Renal cortical epithelial cell (primary cell): ENCODE measurements at regions not wholly inside any gene's neighbourhood (a gene's known extent, or its start where the extent isn't known, plus 50 kb on each side); places are given as distances from the start of the nearest gene placed in this dataset.
"Not testable (repeated sequence)": the region's sequence is repeated elsewhere in the genome, so short reads cannot be mapped to it uniquely, and the experiment has no call there.

ENCODE experiments used
- DNase-seq: peaks from one replicate; pipeline ENCODE4 v3.0.0-alpha.2; 2011; ENCODE audit warnings: low read depth

DNA sequence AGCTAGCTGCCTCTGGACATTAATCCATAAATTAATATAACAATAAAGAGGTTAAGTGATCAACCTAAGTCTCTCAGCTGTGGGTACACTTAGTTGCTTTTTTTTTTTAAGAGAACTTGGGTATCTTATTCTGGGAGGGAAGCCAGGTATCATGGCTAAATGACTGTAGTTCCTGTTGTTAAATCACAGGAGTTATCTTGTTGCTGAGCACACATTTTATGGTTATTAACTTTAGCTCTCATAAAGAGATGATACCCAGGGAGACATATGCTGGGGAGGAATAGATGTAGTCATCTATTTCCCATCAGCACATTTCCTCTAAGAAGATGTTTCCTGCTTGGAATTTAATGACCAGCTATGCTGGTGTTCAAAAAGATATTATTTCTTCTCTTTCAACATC lies 227.8 kb downstream of the PTGER3 start:
- DNase-seq: no peak

DNA sequence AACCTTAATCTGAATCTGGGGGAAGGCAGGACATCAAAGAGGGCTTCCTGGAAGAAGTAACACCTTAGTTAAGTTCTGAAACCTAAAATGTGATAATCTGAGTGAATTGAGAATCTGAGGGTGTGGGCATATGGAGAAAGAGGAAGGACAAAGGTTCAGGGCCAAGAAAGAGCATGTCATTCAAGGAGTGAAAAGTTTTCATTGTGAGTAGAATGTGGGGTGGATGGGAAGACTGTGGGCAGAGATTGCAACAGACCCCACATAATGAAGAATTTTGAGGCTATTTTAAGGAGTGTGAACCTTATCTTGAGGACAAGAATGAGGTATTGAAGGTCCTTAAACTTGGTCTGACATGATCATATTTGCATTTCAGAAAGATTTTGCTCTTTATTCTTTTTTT lies 227.2 kb downstream of the PTGER3 start:
- DNase-seq: no peak

DNA sequence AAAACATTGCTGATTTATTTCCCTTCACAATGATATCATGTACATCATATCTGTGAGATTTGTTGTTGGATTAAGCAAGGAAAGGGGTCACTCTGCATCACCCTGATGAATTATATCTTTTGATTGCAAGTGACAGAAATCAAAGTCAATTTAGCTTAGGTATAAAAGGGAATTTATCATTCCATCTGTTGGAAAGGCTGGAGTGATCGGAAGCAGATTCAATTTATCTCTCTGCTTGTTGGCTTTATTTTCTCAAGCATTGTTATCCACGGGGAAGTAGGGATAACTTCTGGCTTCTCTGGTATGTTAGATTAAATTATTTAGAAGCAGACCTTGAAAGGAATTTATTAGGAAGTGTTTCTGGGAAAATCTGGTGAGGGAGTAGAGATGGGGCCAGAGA lies 226.6 kb downstream of the PTGER3 start:
- DNase-seq: no peak

DNA sequence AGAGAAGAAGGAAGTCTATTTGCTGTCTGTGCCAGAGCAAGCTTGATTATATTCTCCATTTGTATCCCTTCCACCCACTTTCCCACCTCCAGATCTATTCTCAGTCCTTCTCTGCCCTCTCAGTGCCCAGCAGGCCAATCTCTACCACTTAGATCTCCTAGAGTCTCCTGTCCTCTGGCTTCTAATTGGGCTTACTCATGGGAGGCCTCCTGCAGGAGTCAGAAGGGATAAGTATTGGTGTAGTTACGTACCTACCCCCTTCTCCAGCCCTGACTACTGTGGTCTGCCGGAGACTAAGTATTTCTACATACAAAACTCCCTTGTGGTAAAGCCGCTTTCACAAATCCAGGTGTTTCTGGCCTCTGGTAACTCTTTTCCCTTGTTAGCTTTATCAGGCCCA lies 221.2 kb downstream of the PTGER3 start:
- DNase-seq: no peak

DNA sequence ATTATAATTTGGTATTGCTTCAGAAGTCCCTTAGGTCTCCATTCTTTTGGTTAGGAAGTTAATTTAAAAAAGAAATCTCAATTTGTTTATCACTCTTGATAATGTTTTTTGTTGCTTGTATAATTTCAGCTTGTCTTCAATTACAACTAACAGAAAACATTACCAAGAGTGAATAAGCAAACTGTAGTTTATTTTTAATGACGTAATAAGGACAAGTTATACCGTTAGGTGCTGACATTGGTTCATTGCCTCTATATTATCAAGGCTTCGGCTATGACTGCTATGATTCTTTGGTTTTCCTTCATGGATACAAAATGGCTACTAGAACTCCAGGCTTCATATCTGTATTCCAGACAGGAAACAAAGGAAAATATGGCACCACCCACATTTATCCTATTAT lies 220.6 kb downstream of the PTGER3 start:
- DNase-seq: no peak

DNA sequence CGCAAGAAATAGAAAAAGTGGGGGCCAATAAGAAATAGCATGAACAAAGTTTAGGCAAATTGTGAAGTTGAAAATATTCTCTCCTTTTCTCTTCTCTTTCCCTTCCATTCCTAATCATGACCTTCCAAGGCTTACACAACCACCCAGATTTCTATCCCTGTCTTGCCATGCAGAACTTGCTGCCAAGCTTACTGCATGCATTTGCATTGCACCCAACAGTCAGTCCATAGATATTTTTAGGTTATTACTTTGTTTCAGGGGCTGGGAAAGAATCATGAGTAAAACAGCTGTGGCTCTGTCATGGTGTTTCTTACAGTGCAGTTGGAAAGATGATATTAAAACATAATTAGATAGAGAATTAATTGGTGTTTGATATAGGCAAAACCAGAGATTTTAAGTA lies 219.4 kb downstream of the PTGER3 start:
- DNase-seq: no peak

DNA sequence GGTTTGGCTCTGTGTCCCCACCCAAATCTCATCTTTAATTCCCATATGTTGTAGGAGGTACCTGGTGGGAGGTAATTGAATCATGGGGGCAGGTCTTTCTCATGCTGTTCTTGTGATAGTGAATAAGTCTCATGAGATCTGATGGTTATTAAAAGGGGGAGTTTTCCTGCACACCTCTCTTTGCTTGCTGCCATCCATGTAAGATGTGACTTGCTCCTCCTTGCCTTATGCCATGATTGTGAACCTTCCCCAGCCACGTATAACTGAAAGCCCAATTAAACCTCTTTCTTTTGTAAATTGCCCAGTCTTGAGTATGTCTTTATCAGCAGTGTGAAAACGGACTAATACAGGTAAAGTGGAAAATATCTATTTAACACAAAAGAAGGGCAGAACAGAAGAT lies 213.3 kb downstream of the PTGER3 start:
- DNase-seq: not testable (repeated sequence)

DNA sequence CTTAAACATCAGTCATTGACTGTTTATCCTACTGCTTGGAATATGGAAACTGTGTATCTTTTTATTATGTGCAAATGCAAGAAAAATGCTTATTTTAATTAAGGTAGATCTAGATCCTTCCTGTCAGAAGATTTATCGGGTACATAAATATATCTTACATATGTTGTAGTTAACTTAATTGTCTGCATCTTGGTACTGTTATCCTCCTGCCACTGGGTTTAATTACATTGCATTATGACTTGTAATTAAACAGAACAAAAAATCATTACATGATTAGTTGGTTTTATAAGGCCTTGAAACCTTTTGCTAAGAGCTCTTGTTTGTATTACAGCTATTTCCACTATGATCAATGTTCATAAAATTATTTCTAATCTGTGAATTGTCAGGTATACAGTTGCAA lies 211.2 kb downstream of the PTGER3 start:
- DNase-seq: no peak

DNA sequence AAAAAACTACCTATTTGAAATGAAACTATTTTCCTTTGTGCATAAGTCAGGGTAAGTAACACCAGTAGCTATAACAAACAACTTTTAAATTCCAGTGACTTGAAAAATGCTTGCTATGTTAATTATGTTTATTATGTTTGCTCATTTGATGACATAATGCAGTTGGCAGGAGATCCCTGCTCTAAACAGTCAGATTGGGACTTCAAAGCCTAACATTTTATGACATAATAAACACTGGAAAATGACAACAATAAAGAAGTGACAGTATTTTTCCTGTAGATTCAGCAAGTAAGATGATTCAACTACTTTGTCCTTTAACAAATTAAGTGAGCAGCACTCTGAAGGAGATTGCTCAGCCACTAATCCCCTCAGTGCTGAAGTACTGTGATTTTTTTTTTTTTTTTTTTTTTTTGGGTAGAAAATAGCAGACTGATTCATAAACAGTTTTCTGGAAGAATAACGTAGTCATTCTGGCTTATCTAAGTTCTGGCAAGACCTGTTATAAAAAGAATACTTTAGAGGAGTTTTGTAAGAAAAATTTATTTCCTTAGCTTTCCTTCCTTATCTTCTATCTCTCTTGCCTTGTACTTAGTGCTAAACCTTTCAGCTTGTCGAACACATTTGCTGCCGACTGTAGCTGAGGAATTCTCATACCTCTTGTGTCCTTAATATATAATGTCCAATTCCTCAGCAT lies 207.2 kb downstream of the PTGER3 start:
- DNase-seq: peak; percentile 37

DNA sequence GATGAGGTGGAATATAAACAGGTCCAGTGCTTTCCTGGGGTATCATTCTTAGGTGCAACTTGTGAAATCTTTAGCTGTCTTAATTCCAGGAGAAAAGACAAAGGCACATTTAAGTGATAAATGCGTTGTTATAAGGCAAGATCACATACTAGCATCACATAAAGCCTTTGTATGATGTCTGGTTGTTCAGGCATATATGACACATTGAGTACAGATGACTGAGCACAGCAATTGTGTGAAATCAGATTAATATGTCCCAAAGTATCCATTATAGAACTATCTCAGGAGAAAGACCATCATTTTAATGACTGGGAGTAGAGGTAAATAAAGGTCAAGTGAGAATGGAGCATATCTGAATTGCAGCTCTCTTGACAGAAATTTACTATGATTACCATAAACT lies 205.1 kb downstream of the PTGER3 start:
- no peak for DNase-seq

DNA sequence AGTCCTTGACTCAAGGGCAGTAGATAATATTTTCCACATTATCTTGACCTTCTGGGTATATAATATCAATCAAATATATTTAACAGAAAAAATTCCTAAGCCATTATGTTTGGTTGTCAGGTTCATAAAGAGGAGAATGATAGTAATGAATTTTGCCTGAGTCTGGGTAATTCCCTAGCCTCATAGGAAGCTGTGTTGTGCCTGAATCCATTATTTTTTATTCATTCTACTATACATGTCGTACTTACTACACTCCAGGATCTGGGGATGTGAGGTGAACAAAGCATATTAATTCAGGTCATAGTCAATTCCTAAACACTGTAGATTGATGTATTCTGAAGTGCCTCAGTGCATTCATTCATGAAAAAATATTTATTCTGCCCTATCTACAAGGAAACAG lies 204.2 kb downstream of the PTGER3 start:
- DNase-seq: no peak

DNA sequence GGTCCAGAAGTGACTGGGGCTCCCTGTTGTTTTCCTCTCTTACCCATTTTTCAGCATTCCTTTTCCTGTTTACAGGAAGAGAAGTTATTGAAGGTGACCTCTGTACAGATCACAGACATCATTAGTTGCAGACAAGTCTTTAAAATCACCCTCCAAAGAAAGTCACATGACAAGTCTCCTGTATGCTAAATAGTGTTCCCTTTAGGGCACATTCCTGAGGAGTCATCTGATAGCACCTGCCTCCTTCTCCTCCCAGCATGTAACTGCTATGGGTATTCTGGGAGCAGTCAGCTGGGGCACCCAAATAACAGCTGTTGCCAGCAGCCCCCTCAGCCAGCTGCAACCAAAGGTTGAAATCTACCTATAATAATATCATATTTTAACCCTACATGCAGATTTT lies 200.6 kb downstream of the PTGER3 start:
- DNase-seq: peak; percentile 44

DNA sequence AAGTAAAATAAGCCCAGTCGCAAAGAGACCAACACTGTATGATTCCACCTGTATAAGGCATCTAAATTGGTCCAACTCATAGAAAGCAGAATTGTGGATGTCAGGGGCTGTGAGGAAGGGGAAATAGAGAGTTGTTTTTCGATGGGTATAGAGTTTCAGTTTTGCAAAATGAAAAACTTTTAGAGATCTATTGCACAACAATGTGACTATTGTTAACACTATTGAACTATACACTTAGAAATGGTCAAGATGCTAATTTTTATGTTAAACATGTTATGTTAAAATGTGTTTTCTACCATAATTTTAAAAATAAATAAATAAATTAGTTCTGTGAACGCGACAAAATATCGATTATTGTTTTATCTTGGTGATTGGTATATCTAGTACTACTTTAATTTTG lies 192.4 kb downstream of the PTGER3 start:
- DNase-seq: no peak

DNA sequence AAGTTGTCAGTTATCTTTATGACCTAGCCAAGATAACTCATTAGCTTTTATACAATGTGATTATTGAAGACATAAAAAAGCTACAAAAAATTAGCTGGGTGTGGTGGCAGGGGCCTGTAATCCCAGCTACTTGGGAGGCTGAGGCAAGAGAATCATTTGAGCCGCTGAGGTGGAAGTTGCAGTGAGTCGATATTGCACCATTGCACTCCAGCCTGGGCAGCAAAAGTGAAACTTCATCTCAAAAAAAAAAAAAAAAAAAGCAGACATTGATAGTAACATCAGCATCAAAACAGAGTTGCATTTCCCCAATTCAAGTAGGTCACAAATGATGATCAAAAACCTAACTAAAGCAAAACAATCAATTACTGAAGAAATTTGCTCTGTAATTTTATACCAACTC lies 191.4 kb downstream of the PTGER3 start:
- no peak for DNase-seq

DNA sequence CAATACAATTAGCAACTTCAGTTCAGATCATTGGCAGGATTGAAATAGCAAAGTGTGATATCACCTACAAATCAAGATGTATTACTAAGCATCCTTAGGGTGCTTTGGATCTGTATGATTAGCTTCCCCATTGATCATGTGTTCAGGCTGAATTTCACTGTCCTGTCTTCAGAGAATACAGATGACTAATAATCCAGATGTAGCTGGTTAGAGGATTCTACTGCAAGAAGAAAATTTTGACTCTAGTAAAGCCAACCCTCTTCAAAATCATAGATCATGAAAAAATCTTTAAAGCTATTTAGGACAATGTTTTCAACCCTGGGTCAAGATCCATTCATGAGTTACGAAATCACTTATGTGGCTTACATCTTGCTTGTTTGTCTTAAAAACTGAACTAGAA lies 184.4 kb downstream of the PTGER3 start:
- DNase-seq: no peak

DNA sequence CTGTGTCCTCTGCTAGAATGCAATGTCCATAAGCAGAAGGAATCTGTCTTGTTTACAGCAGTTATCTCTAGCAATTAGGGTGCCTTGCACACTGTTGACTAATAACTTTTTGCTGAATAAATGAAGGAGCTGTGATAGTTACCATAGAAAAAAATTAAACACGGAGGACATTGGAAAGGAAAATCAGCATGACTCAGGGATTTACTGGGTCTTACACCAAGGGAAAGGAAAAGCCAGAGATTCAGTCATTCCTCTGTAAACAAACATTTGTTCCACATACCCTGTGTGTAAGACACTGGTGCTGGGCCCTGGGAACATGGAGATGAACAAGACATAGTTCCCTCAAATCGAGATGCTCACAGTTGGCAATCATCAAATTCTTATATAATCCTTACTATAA lies 183.3 kb downstream of the PTGER3 start:
- DNase-seq: no peak

DNA sequence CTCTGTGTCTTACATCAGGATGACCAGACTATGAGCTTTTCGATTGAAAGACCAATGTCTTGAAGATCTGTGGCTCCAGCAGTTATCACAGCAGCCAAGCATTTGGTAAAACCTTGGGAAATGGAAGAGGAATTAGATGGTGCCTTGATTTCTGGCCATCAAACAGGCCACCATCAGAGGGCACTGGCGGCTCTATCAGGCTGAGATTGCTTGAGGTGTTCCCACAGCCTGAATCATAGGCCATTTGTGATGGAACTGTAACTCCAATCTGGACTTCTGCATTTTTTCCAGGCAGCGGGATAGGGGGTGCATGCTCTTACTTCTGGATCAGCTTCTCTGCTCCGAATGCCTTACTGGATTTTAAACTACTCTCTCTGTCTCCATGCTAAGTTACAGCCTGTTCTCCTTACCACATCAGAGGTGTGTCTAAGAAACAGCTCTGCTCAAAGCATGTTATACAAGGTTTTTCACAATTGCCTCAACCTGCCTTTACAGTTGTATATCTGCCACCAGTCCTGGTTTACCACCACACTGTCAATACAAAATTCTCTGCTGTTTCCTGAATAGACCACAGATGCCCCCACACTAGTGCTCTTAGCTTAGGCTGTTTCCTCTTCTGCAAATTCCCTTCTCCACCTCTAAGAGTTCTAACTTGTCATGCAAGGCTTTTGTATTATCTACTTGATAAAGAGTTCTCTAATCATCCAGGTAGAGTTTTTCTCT lies 180.9 kb downstream of the PTGER3 start:
- DNase-seq: peak; percentile 16

DNA sequence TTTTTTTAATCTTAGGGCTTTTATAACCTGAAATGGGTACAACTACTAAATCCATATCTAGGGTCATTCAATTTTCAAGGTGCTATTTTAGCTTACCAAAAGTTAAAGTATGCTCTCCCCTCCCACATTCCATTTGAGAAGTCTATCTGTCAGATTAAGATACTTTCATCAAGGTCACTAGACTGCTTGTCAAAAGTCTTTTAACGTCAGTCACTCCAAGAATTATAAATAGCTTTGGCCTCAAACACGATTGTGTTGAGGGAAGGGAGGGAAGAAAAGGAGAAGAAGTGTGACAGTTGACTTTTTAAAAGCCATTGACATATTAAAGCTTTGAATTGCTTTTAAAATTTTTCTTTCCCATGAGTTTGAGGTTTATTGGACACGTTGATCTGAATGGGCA lies 175.8 kb downstream of the PTGER3 start:
- no peak for DNase-seq

DNA sequence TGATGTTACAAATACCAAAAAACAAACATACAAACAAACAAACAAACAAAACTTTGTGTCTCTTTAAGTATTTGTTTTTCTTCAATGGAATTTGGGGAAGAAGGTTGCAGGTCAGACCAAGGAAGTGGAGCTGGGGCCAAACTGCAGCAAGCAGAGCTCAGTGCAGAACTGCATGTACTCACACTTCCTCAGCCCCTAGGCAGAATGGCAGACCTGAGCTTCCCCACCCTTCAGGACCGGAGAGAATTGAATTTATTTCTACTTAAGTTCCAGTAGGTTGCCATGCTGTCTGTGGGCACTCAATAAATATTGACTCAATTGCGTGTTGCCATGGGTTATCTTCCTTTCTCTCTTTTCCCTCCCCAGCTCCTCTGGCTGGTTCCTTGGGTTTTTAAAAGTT lies 173.6 kb downstream of the PTGER3 start:
- DNase-seq: peak; percentile 25

DNA sequence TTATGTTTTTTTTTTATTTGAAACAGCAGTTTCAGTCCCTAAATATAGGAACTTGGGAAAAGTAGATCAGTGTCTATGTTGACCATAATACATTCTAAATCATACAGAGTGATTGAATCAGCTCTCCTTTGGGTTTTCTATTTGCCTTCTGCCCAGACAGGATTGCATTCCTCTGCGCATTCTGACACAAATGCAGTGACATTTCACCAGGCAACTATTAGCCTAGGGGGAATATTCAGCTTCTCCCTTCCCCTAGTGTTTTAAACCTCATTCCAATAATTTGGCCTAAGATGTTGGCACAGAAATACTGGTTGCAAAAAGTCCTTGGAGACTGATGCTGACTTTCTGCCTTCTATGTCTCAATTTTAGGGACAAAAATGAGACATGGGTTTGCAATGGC lies 172.8 kb downstream of the PTGER3 start:
- peak; percentile 52 for DNase-seq

DNA sequence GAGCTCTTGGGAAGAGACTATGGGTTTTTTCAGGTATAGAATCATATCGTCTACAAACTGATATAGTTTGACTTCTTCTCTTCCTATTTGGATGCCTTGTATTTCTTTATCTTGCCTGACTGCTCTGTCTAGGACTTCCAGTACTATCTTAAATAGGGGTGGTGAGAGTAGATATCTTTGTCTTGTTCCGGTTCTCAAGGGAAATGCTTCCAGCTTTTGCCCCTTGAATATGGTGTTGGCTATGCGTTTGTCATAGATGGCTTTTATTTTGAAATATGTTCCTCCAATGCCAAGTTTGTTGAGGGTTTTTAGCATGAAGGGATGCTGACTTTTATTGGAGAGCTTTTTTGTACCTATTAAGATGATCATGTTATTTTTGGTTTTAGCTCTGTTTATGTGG lies 170.3 kb downstream of the PTGER3 start:
- no peak for DNase-seq

DNA sequence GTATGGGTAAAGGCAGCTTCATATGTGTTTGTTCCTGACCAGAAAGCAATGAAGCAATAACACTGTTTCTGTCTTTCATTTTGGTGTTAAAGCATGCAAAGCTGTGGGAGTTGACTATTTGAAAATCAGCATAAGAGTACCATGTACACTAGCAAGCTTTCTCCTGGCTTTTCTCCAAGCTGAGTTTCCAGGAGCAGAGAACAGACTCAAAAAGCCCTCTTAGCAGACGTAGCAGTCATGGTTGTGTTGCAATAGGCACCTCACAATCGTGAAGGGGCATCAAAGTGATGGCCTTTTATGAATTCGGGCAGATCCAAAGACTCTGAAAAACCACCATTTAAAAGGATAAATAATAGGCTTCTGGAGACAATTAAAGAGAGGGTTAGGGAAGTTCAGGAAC lies 159.7 kb downstream of the PTGER3 start:
- peak; percentile 31 for DNase-seq

DNA sequence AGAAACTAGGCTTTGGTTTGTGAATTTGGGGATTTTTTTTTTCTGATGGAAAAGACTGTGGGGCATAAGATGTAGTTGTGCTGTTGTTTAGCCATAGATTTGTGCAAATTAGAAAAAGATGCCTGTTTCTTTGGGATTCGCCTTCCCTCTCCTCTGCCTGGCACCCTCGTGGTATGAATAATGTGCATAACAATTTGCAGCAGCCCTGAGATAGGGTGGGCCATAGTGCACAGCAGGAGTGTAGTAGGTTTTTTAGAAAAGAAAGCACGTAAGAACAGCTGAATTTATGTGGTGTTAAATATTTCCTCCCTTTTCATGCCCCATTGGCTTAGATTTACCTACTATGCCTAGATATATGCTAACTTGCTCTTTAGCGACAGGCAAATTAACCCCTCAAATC lies 158.9 kb downstream of the PTGER3 start:
- DNase-seq: no peak

DNA sequence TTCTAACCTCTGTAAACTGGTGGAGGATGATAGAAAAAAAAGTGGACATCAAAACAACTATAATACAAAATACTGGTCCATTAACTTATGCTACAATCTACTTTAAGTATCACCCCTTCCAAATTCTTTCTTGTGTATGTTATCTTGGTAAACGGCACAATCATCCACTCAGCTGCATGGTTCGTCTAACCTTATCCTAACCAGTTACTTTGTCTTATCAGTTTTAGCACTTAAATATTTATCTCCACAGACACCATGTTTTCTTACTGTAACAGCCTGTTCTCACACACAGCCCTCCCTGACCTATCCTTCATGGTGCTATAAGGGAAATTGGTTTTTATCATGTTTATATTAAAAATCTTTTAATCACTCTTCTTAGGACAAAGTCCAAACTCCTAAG lies 157.2 kb downstream of the PTGER3 start:
- DNase-seq: no peak
